ENCODE measurements at regions not wholly inside any gene's neighbourhood (a gene's known extent, or its start where the extent isn't known, plus 50 kb on each side); places are given as distances from the start of the nearest gene placed in this dataset.

- ChIA-PET POLR2A (no interaction called here), CTCF (no interaction called here)
- DNase-seq (ENCODE audit: extremely low spot score): no peak
- TF ChIP-seq FOXM1 (IDR thresholded peaks at IDR 0.05; ENCODE audit: borderline replicate concordance) (no peak), ZNF384 (IDR thresholded peaks at IDR 0.05) (no peak), SUZ12 (IDR thresholded peaks at IDR 0.05) (no peak), FOXK2 (IDR thresholded peaks at IDR 0.05) (no peak), CTBP1 (IDR thresholded peaks at IDR 0.05; ENCODE audit: borderline replicate concordance) (no peak), TARDBP (IDR thresholded peaks at IDR 0.05) (no peak), BHLHE40 (IDR thresholded peaks at IDR 0.05; ENCODE audit: borderline replicate concordance) (no peak), ARNT (IDR thresholded peaks at IDR 0.05) (no peak), FOXA1 (IDR thresholded peaks at IDR 0.05) (no peak), ELF4 (IDR thresholded peaks at IDR 0.05) (no peak), LEF1 (IDR thresholded peaks at IDR 0.05; ENCODE audit: borderline replicate concordance) (no peak), PKNOX1 (IDR thresholded peaks at IDR 0.05) (no peak), SP1 (IDR thresholded peaks at IDR 0.05) (no peak), NFRKB (IDR thresholded peaks at IDR 0.05) (no peak), HDGF (IDR thresholded peaks at IDR 0.05; ENCODE audit: borderline replicate concordance) (no peak)
Measured at GRCh38 chr4:79650794-79651431, 242.9 kb upstream of the GK2 start.

DNA sequence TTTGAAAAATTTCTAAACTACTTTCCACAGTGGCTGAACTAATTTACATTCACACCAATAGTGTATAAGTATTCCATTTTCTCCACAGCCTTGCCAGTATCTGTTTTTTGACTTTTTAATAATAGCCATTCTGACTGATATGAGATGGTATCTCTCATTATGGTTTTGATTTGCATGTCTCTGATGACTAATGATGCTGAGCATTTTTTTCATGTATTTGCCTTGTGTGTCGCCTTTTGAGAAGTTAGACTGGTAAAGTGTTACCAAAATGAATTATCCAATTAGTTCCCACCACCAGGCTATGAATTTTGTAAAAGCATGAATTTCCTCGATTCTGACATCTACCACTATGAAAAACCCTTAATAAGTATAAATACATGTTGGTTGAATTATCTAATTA, 242.2 kb upstream of the GK2 start:
- DNase-seq (ENCODE audit: extremely low spot score): no peak
- TF ChIP-seq CTBP1 (IDR thresholded peaks at IDR 0.05; ENCODE audit: borderline replicate concordance) (no peak), PKNOX1 (IDR thresholded peaks at IDR 0.05) (no peak), SP1 (IDR thresholded peaks at IDR 0.05) (no peak), ARNT (IDR thresholded peaks at IDR 0.05) (no peak), TARDBP (IDR thresholded peaks at IDR 0.05) (no peak), LEF1 (IDR thresholded peaks at IDR 0.05; ENCODE audit: borderline replicate concordance) (no peak), FOXM1 (IDR thresholded peaks at IDR 0.05; ENCODE audit: borderline replicate concordance) (no peak), SUZ12 (IDR thresholded peaks at IDR 0.05) (no peak)
- CTCF ChIA-PET: interaction anchor here (0.7 kb wide), 1 partner anchor 47 kb away, joined by 10 read pairs; no protein-coding TSS in a partner anchor
- POLR2A ChIA-PET: no interaction called here

DNA sequence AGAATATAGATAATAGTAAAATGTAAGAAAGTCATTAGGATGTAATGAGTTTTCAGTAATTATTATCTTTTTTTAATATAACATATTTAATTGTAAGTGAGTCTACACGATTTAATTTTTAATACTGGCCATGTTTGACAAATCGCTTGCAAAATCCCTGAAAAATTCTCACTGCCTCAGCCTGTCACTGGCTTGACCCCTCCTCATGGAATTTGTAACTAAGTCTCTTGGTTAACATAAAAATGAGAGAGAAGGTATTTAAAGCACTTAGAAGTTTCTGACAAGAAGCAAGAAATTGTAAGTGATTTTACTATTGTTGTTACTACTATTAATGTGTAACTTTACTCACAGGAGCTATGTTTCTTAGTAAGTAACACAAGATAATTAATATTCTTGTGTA, 237.9 kb upstream of the GK2 start:
- CTCF ChIA-PET: no interaction called here
- POLR2A ChIA-PET: no interaction called here
- TF ChIP-seq NFRKB (IDR thresholded peaks at IDR 0.05) (no peak), L3MBTL2 (conservative IDR thresholded peaks at IDR 0.05) (no peak), HDGF (IDR thresholded peaks at IDR 0.05; ENCODE audit: borderline replicate concordance) (no peak), ARNT (IDR thresholded peaks at IDR 0.05) (no peak), LEF1 (IDR thresholded peaks at IDR 0.05; ENCODE audit: borderline replicate concordance) (no peak), BHLHE40 (IDR thresholded peaks at IDR 0.05; ENCODE audit: borderline replicate concordance) (no peak), ZNF384 (IDR thresholded peaks at IDR 0.05) (no peak), FOXM1 (IDR thresholded peaks at IDR 0.05; ENCODE audit: borderline replicate concordance) (no peak), FOXA1 (IDR thresholded peaks at IDR 0.05) (no peak), ELF4 (IDR thresholded peaks at IDR 0.05) (no peak), SUZ12 (IDR thresholded peaks at IDR 0.05) (no peak), TARDBP (IDR thresholded peaks at IDR 0.05) (no peak), CTBP1 (IDR thresholded peaks at IDR 0.05; ENCODE audit: borderline replicate concordance) (no peak), PKNOX1 (IDR thresholded peaks at IDR 0.05) (no peak), SP1 (IDR thresholded peaks at IDR 0.05) (no peak), FOXK2 (IDR thresholded peaks at IDR 0.05) (no peak)
- no peak for DNase-seq (ENCODE audit: extremely low spot score)

DNA sequence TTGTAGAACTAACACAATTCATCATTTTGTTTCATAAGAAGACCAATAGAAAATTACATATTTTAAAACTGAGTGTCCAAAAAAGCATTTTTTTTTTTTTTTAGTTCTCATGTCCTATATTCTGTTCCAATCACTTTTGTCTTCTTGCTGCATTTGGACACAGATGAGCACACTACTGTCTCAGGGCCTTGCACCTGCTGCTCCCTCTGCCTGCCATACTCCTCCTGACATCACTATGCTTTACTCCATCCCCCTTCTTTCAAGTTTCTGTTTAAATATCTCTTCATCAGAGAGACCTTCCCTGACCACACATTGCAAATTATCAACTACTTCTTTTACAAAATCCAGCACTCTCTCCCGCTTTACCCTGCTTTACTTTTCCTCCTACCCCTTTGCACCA, 230.7 kb upstream of the GK2 start:
- TF ChIP-seq FOXK2 (IDR thresholded peaks at IDR 0.05): no peak
- no peak for TF ChIP-seq L3MBTL2 (conservative IDR thresholded peaks at IDR 0.05)
- no peak for TF ChIP-seq CTBP1 (IDR thresholded peaks at IDR 0.05; ENCODE audit: borderline replicate concordance)
- no peak for TF ChIP-seq ZNF384 (IDR thresholded peaks at IDR 0.05)
- no peak for TF ChIP-seq TARDBP (IDR thresholded peaks at IDR 0.05)
- no peak for TF ChIP-seq ELF4 (IDR thresholded peaks at IDR 0.05)
- TF ChIP-seq HDGF (IDR thresholded peaks at IDR 0.05; ENCODE audit: borderline replicate concordance): no peak
- no peak for TF ChIP-seq BHLHE40 (IDR thresholded peaks at IDR 0.05; ENCODE audit: borderline replicate concordance)
- no peak for TF ChIP-seq SUZ12 (IDR thresholded peaks at IDR 0.05)
- TF ChIP-seq NFRKB (IDR thresholded peaks at IDR 0.05): no peak
- TF ChIP-seq SP1 (IDR thresholded peaks at IDR 0.05): no peak
- DNase-seq (ENCODE audit: extremely low spot score): no peak
- CTCF ChIA-PET: no interaction called here
- POLR2A ChIA-PET: no interaction called here

- ChIA-PET POLR2A (no interaction called here), CTCF (no interaction called here)
- DNase-seq (ENCODE audit: extremely low spot score): no peak
- TF ChIP-seq SP1 (IDR thresholded peaks at IDR 0.05) (no peak), SUZ12 (IDR thresholded peaks at IDR 0.05) (no peak), TARDBP (IDR thresholded peaks at IDR 0.05) (no peak), HDGF (IDR thresholded peaks at IDR 0.05; ENCODE audit: borderline replicate concordance) (no peak), ARNT (IDR thresholded peaks at IDR 0.05) (no peak), FOXA1 (IDR thresholded peaks at IDR 0.05) (no peak), ELF4 (IDR thresholded peaks at IDR 0.05) (no peak), PKNOX1 (IDR thresholded peaks at IDR 0.05) (no peak), L3MBTL2 (conservative IDR thresholded peaks at IDR 0.05) (no peak), FOXM1 (IDR thresholded peaks at IDR 0.05; ENCODE audit: borderline replicate concordance) (no peak), FOXK2 (IDR thresholded peaks at IDR 0.05) (no peak), BHLHE40 (IDR thresholded peaks at IDR 0.05; ENCODE audit: borderline replicate concordance) (no peak), NFRKB (IDR thresholded peaks at IDR 0.05) (no peak), ZNF384 (IDR thresholded peaks at IDR 0.05) (no peak), LEF1 (IDR thresholded peaks at IDR 0.05; ENCODE audit: borderline replicate concordance) (no peak)
Measured at GRCh38 chr4:79636991-79637390, 229.0 kb upstream of the GK2 start.

Measured in HEK293T (cell line).